HL-60 (cell line): ENCODE measurements at regions not wholly inside any gene's neighbourhood (a gene's known extent, or its start where the extent isn't known, plus 50 kb on each side); places are given as distances from the start of the nearest gene placed in this dataset.
"Not testable (repeated sequence)": the region's sequence is repeated elsewhere in the genome, so short reads cannot be mapped to it uniquely, and the experiment has no call there.

ENCODE experiments used
- DNase-seq, 2 experiments: peaks; one replicate each; pipeline ENCODE4 v3.0.0-alpha.2; 2010 to 2020; ENCODE audit warnings: low read depth in 1 of 2, low spot score in 1 of 2
- H3K27ac ChIP-seq: fragments of 250-450 bp; sonication (Bioruptor Pico); replicated peaks from 2 replicates; pipeline ENCODE4 v1.5.1; 2020; ENCODE audit warnings: mild to moderate bottlenecking, moderate library complexity
- H3K27me3 ChIP-seq: fragments of 250-450 bp; sonication (Bioruptor Pico); 2 replicates; pipeline ENCODE4 v1.5.1; 2021; ENCODE audit warnings: mild to moderate bottlenecking, moderate library complexity; ENCODE audit not compliant: insufficient read depth, poor library complexity, severe bottlenecking
- H3K4me3 ChIP-seq: replicated peaks from 2 replicates; pipeline ENCODE4 v1.5.1; 2011; ENCODE audit warnings: mild to moderate bottlenecking, control low read depth, low read length; ENCODE audit not compliant: insufficient read depth
- CTCF ChIP-seq: IDR thresholded peaks from one replicate; pipeline ENCODE4 v1.5.1; 2011; ENCODE audit warnings: low read length, control low read depth, inconsistent platforms; ENCODE audit not compliant: insufficient read depth
- GABPA ChIP-seq: IDR thresholded peaks from 2 replicates; pipeline ENCODE4 v1.6.1; 2012; ENCODE audit warnings: low read depth
- POLR2AphosphoS5 ChIP-seq: IDR thresholded peaks from 2 replicates; pipeline ENCODE4 v1.6.1; 2012; ENCODE audit warnings: low read depth
- REST ChIP-seq: IDR thresholded peaks from 2 replicates; pipeline ENCODE4 v1.6.1; 2012; ENCODE audit warnings: low read depth; ENCODE audit not compliant: insufficient replicate concordance
- SPI1 ChIP-seq: IDR thresholded peaks from 2 replicates; pipeline ENCODE4 v1.6.1; 2012; ENCODE audit warnings: low read depth, mild to moderate bottlenecking, borderline replicate concordance

- Histone ChIP-seq H3K4me3 (no peak overlapping the region), H3K27me3 (peaks cover 11% of the 10 kb centered on the region), H3K27ac (no peak overlapping the region)
- TF ChIP-seq POLR2AphosphoS5: no peak
- DNase-seq: no peak
Observed at GRCh38 chr3:127417709-127418559, 130.1 kb upstream of the PRR20G start.

- H3K27me3 ChIP-seq: peaks cover 8% of the 10 kb centered on the region
- H3K4me3 ChIP-seq: no peak overlapping the region
- no peak for DNase-seq
- TF ChIP-seq SPI1: no peak
- no peak for TF ChIP-seq CTCF
- TF ChIP-seq POLR2AphosphoS5: no peak
- TF ChIP-seq GABPA: no peak
- TF ChIP-seq REST: no peak
- H3K27ac ChIP-seq: no peak overlapping the region
Observed at GRCh38 chr3:127413871-127414270, 126.0 kb upstream of the PRR20G start.

- H3K27me3 ChIP-seq: peaks cover 6% of the 10 kb centered on the region
- H3K4me3 ChIP-seq: no peak overlapping the region
- TF ChIP-seq GABPA: no peak
- no peak for TF ChIP-seq POLR2AphosphoS5
- no peak for TF ChIP-seq SPI1
- no peak for TF ChIP-seq REST
- no peak for TF ChIP-seq CTCF
Observed at GRCh38 chr3:127413318-127413673, 125.5 kb upstream of the PRR20G start.

GRCh38 chr3:127412578-127413317 is 124.9 kb upstream of the PRR20G start:
- no peak overlapping the region for H3K27ac ChIP-seq
- no peak for DNase-seq
- TF ChIP-seq GABPA: no peak
- no peak for TF ChIP-seq POLR2AphosphoS5
- no peak for TF ChIP-seq SPI1
- TF ChIP-seq CTCF: no peak
- no peak for TF ChIP-seq REST
- no peak overlapping the region for H3K4me3 ChIP-seq
- H3K27me3 ChIP-seq: peaks cover 6% of the 10 kb centered on the region

More at GRCh38 chr3:127413318-127413673, 125.5 kb upstream of the PRR20G start:
- DNase-seq: no peak
- H3K27ac ChIP-seq: no peak overlapping the region

GRCh38 chr3:127411875-127412274 is 124.0 kb upstream of the PRR20G start:
- H3K27me3 ChIP-seq, DNase-seq, H3K4me3 ChIP-seq, H3K27ac ChIP-seq: not testable (repeated sequence)
